Muscle layer of duodenum (tissue), 2 donors: ENCODE measurements at regions not wholly inside any gene's neighbourhood (a gene's known extent, or its start where the extent isn't known, plus 50 kb on each side); places are given as distances from the start of the nearest gene placed in this dataset.

Experiments
- H3K27ac ChIP-seq: one replicate; pipeline ENCODE4 v1.7.0; 2013; ENCODE audit warnings: mild to moderate bottlenecking, low read length
- H3K27me3 ChIP-seq: one replicate; pipeline ENCODE4 v1.7.0; 2013; ENCODE audit warnings: low read depth, mild to moderate bottlenecking, control low read depth, low read length
- H3K36me3 ChIP-seq, 2 donors: one replicate each; pipeline ENCODE4 v1.7.0; 2013; ENCODE audit warnings: low read length in 2 of 2, control low read depth in 1 of 2, mild to moderate bottlenecking in 1 of 2; ENCODE audit not compliant: insufficient read depth in 2 of 2, control insufficient read depth in 1 of 2
- H3K4me1 ChIP-seq, 2 donors: one replicate each; pipeline ENCODE4 v1.7.0; 2013; ENCODE audit warnings: low read length in 2 of 2, mild to moderate bottlenecking in 2 of 2, control low read depth in 1 of 2, moderate library complexity in 1 of 2; ENCODE audit not compliant: insufficient read depth in 2 of 2, control insufficient read depth in 1 of 2
- H3K4me3 ChIP-seq, 2 donors: one replicate each; pipeline ENCODE4 v1.7.0; 2013; ENCODE audit warnings: low read length in 2 of 2, low read depth in 1 of 2, mild to moderate bottlenecking in 1 of 2
- H3K9me3 ChIP-seq, 2 donors: one replicate each; pipeline ENCODE4 v1.7.0; 2013; ENCODE audit warnings: low read length in 2 of 2, control low read depth in 1 of 2, mild to moderate bottlenecking in 1 of 2; ENCODE audit not compliant: control insufficient read depth in 1 of 2
- donor health status: healthy.

- Histone ChIP-seq H3K27ac (no peak overlapping the region), H3K9me3 (no peaks in the 10 kb centered on the region), H3K36me3 (no peaks in the 10 kb centered on the region), H3K4me3 (no peak overlapping the region), H3K27me3 (no peaks in the 10 kb centered on the region), H3K4me1 (no peaks in the 10 kb centered on the region)
Measured at GRCh38 chr3:147977001-147977400, 567.8 kb downstream of the ZIC1 start.

GRCh38 chr3:147987549-147987948 is 578.4 kb downstream of the ZIC1 start:
- H3K9me3 ChIP-seq = no peaks in the 10 kb centered on the region
- no peak overlapping the region for H3K4me3 ChIP-seq
- no peaks in the 10 kb centered on the region for H3K4me1 ChIP-seq
- no peaks in the 10 kb centered on the region for H3K27me3 ChIP-seq
- H3K27ac ChIP-seq = no peak overlapping the region
- H3K36me3 ChIP-seq = no peaks in the 10 kb centered on the region

- no peaks in the 10 kb centered on the region for H3K4me1 ChIP-seq
- no peaks in the 10 kb centered on the region for H3K36me3 ChIP-seq
- H3K27me3 ChIP-seq = no peaks in the 10 kb centered on the region
- H3K4me3 ChIP-seq = no peak overlapping the region
- H3K27ac ChIP-seq = no peak overlapping the region
- H3K9me3 ChIP-seq = no peaks in the 10 kb centered on the region
Measured at GRCh38 chr3:147989344-147989743, 580.2 kb downstream of the ZIC1 start.

- H3K4me1 ChIP-seq = no peaks in the 10 kb centered on the region
- H3K9me3 ChIP-seq = peaks cover 0 to 2% of the 10 kb centered on the region in 2 donors
- H3K4me3 ChIP-seq = no peak overlapping the region
- no peaks in the 10 kb centered on the region for H3K36me3 ChIP-seq
- H3K27me3 ChIP-seq = no peaks in the 10 kb centered on the region
- H3K27ac ChIP-seq = no peak overlapping the region
Measured at GRCh38 chr3:148002705-148003205, 593.6 kb downstream of the ZIC1 start.

GRCh38 chr3:148004331-148004730 is 595.2 kb downstream of the ZIC1 start:
- H3K9me3 ChIP-seq = peaks cover 0 to 1% of the 10 kb centered on the region in 2 donors
- no peaks in the 10 kb centered on the region for H3K4me1 ChIP-seq
- no peaks in the 10 kb centered on the region for H3K36me3 ChIP-seq
- H3K27me3 ChIP-seq = no peaks in the 10 kb centered on the region
- H3K27ac ChIP-seq = no peak overlapping the region
- no peak overlapping the region for H3K4me3 ChIP-seq

GRCh38 chr3:148005456-148005855 is 596.3 kb downstream of the ZIC1 start:
- Histone ChIP-seq H3K36me3 (no peaks in the 10 kb centered on the region), H3K9me3 (no peaks in the 10 kb centered on the region), H3K27me3 (no peaks in the 10 kb centered on the region), H3K4me3 (no peak overlapping the region), H3K4me1 (no peaks in the 10 kb centered on the region), H3K27ac (no peak overlapping the region)

GRCh38 chr3:148006508-148006907 is 597.3 kb downstream of the ZIC1 start:
- Histone ChIP-seq H3K27ac (no peak overlapping the region), H3K9me3 (no peaks in the 10 kb centered on the region)

GRCh38 chr3:148008591-148008990 is 599.4 kb downstream of the ZIC1 start:
- Histone ChIP-seq H3K9me3 (no peaks in the 10 kb centered on the region), H3K4me1 (no peaks in the 10 kb centered on the region), H3K36me3 (no peaks in the 10 kb centered on the region), H3K4me3 (no peak overlapping the region), H3K27ac (no peak overlapping the region), H3K27me3 (no peaks in the 10 kb centered on the region)

More at GRCh38 chr3:148006508-148006907, 597.3 kb downstream of the ZIC1 start:
- H3K4me1 ChIP-seq = no peaks in the 10 kb centered on the region
- H3K36me3 ChIP-seq = no peaks in the 10 kb centered on the region
- no peaks in the 10 kb centered on the region for H3K27me3 ChIP-seq
- H3K4me3 ChIP-seq = no peak overlapping the region

- Histone ChIP-seq H3K9me3 (peaks cover 0 to 2% of the 10 kb centered on the region in 2 donors), H3K27me3 (no peaks in the 10 kb centered on the region), H3K27ac (no peak overlapping the region), H3K4me1 (no peaks in the 10 kb centered on the region), H3K36me3 (no peaks in the 10 kb centered on the region), H3K4me3 (no peak overlapping the region)
Measured at GRCh38 chr3:148020861-148021260, 611.7 kb downstream of the ZIC1 start.

GRCh38 chr3:148021381-148021780 is 612.2 kb downstream of the ZIC1 start:
- H3K9me3 ChIP-seq = peaks cover 0 to 2% of the 10 kb centered on the region in 2 donors
- no peak overlapping the region for H3K27ac ChIP-seq
- no peaks in the 10 kb centered on the region for H3K27me3 ChIP-seq
- H3K4me3 ChIP-seq = no peak overlapping the region
- H3K36me3 ChIP-seq = no peaks in the 10 kb centered on the region
- no peaks in the 10 kb centered on the region for H3K4me1 ChIP-seq

- no peaks in the 10 kb centered on the region for H3K27me3 ChIP-seq
- no peaks in the 10 kb centered on the region for H3K4me1 ChIP-seq
- no peaks in the 10 kb centered on the region for H3K9me3 ChIP-seq
- no peaks in the 10 kb centered on the region for H3K36me3 ChIP-seq
- no peak overlapping the region for H3K4me3 ChIP-seq
- H3K27ac ChIP-seq = no peak overlapping the region
Measured at GRCh38 chr3:148023994-148024393, 614.8 kb downstream of the ZIC1 start.

- Histone ChIP-seq H3K27me3 (no peaks in the 10 kb centered on the region), H3K9me3 (no peaks in the 10 kb centered on the region), H3K27ac (no peak overlapping the region), H3K36me3 (no peaks in the 10 kb centered on the region), H3K4me1 (no peaks in the 10 kb centered on the region), H3K4me3 (no peak overlapping the region)
Measured at GRCh38 chr3:148026009-148026588, 616.9 kb downstream of the ZIC1 start.
